GM21723 (cell line): ENCODE measurements at regions not wholly inside any gene's neighbourhood (a gene's known extent, or its start where the extent isn't known, plus 50 kb on each side); places are given as distances from the start of the nearest gene placed in this dataset.

ENCODE experiments used
- ATAC-seq: cut with Tn5 transposase; IDR thresholded peaks from one replicate; pipeline ENCODE4 v1.9.1; 2021; ENCODE audit warnings: mild to moderate bottlenecking, moderate library complexity; ENCODE audit not compliant: unreplicated experiment

DNA sequence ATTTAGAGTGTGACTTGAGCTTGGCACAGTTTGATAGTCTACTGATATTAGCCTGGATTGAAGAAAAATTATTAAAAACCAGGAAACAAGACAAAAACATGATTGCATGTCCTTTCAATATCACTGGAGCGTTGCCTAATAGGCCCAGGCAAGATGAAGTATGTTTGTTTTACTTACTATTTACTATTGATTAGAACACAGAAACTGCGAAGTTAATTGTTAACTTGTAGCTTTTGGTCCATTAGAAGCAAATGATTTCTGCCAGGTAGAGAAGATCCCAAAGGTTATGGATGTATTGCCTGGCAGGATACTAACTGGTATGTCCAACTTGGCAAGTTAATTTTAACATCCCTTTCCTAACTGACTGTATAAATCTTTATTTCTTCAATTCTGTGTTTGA is 268.9 kb downstream of the ETNK1 start:
- ATAC-seq, result no peak

DNA sequence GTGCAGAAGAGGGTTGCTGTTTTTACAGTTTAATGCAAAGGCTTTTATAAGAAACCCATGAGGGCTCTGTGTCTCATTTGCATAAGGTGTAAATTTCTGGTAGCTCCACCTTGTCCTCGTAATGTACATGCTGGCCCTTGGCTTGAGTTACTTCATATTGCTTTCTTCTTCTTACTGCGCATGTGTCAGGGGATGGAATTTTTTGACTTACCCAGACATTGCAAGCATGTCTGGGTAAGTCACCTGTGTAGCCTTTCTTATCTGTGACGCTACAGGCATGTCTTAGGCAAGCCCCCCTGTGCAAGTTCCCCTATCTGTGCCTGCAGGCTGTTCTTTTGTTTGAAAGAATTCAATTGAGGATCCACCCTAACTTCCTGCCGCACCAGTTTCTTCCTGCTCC is 274.2 kb downstream of the ETNK1 start:
- ATAC-seq, result no peak

DNA sequence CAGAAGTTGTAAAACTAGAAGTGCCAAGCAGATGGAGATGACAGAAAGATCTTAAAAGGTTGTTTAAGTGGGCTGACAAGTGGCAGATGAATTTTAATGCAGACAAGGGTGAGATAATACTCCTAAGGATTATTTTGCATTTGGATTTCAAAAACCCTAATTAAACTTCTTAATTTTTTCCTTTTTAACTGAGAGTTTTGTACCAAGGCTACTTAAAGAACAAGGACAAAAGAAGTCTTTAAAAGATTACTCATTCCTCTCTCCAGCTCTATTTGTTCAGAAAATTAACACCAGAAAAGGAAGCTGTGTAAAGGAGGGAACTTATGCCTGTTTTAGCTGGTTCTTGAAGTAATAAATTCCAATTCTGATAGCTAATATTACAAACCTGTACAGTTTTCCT is 275.4 kb downstream of the ETNK1 start:
- ATAC-seq, result no peak

DNA sequence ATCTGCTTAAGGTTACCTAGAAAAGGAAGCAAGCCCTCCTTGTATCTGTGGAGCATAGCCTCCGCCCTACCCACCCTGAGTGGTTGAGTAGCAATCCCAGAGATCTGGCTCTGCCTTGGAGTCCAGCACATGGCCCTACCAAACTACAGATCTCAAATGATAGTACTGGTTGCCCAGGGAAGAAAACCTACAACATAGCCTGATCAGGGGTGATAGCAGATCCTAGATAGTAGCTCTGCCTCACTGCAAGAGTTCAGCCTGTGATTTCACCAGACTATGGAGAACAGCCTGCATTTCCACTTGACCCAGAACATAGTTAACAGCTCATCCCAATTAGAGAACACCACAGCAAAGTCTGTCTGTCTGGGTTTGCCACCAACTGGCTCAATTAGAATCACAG is 279.5 kb downstream of the ETNK1 start:
- ATAC-seq, result no peak

DNA sequence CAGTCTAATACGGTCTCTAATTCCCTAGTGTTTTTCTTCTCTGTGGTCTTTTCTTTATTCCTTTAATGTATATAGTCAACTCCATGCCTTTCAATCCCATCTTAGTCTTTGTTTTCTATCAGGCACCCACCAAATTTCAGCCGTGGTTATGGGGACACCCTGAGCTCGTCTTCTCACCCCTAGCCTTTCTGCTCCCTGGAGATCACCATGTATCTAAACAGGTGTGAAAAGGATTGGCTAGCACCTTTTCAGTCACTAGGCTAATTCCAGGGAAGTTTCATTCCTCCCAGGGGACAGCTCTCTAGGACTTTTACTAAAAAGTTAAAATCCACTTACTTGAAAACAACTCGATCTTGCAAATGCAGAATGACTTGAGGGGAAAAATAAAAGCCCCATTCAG is 291.3 kb downstream of the ETNK1 start:
- no peak for ATAC-seq

DNA sequence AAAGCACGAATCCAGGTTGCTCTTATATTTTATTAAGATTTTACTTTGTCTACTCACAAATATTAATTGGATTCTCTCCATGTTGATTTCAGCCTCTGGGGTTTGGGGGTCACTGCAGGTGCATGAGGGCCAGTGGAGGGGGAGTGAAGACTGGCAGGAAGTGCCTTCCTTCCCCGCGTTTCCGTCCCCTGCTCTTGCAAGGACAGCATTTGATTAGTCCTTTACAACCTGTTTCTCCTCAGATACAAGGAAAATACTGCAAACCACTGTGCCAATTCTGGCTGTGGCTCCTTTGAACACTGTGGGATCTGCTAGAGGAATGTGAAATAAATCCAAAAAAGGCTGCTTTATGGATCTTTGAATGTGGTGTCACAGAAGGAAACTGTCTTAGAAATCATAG is 291.8 kb downstream of the ETNK1 start:
- no peak for ATAC-seq

DNA sequence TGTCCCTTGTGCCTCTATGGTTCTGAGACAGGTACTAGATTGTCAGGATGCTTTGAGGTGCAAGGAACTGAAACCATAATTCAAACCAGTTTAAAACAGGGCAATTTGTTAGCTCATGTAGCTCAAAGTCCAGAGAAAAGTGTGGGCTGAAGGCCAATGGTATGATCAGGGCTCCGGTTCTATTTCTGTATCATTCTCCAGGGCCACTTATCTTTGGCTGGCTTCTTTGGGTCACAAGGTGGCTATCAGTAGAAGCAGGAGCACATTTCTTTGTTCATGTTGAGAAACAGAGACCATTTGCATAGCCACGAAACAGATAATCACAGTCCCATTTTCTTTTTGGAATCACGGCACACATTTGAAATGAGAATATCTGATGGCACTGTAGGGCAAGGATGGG is 294.9 kb downstream of the ETNK1 start:
- ATAC-seq, result no peak

DNA sequence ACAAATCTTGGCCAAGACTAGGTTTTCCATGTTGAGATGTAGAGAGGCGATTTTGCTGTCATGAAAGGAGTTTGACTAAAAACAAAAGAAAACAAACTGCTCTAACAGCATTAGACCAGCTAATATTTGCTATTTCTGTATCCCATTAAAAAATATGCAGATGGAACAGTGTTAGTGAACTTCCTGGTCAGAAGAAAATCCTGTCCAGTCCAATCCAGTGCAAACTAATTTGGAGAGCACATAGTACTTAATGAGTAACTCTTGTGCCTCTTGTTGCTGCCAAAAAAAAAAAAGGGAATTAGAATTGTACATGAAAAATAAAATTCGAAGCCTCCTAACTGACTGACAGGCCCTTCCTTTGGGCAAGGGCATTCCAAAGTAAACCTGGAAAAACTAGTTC is 298.8 kb downstream of the ETNK1 start:
- ATAC-seq, result no peak

DNA sequence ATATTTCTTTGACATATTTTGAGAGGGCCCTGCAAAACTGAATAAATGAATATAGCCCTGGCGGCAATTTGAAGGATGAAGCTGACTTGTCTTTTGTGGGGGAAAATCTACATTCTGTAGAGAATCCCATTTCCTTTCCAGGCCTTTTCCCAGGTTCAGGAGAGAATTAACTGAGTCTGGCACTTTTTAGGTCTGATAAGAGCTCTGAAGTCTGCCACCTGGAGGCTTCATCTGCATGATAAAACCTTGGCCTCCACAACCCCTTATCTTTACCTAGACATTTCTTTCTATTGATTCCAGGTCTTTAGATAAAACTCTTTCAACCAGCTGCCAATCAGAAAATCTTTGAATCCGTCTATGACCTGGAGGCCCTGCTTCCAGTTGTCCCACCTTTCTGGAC is 299.4 kb downstream of the ETNK1 start:
- no peak for ATAC-seq

DNA sequence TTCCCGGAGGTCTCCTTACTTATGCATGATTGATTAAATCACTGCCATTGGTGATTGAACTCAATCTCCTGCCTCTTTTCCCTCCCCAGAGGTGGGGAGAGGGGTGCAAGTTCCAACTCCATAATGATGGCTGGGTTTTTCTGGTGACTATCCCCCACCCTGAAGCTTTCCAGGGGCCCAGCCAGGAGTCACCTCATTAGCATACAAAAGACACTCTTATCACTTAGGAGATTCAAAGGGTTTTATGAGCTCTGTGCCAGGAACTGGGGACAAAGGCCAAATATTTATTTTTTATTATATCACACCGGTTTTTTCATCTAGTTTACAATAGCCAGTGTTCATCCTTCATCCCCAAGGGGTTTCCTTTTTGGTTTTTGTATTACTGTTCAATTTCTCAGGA is 300.7 kb downstream of the ETNK1 start:
- no peak for ATAC-seq

DNA sequence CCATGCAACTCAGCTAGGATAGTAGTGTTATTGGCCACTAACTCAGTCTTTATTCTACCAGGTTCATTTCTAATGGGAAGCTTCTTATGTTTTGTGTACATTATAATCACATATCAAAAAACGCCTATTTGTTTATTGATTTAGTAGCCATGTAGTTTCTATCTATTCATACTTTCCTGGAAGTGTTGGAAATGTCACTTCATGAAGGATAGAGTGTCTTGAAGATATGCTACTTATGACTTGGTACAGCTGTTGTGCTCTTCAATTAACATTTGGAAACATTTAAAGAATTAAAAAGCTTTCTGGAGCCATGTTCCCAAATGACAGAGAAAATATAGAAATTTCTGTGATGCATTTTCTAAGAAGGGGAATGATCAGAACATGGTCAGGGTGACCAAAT is 307.5 kb downstream of the ETNK1 start:
- no peak for ATAC-seq

DNA sequence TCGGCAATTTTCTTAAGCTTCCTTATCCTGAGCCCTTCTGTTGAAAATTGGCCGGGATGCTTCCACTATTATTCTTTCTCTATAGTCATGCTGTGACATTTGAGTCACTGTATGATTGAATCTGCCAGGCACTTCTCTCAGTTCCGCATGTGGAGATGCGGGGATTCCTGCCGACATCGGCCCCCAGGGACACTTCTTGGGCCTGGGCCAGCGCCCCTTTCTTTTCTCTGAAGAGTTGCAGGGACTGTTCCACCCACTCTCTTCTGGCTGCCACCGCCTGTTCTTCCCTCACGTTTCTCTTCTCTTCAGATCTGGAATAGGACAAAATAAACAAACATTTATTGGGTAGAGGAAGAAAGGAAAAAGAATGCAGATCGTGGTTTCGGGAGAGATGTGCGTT is 310.1 kb downstream of the ETNK1 start:
- no peak for ATAC-seq

DNA sequence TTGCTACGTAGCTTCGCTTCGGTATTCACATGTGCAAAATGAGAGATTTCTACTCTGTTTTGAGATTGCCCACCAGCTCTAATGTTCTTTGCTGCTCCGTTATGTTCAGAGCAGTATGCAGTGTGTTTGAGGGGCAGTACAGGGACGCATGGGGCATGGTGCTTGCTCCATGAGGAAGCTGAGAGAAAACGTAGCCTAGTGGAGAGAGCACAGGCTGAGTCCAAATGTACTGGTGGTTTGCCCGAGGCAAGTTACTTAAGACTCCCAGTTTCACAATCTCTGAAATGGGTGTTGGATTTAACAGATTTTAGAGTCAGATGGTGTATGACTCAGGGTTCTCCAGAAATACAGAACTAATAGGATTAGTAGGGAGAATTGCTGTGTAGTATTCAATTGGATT is 310.5 kb downstream of the ETNK1 start:
- no peak for ATAC-seq

DNA sequence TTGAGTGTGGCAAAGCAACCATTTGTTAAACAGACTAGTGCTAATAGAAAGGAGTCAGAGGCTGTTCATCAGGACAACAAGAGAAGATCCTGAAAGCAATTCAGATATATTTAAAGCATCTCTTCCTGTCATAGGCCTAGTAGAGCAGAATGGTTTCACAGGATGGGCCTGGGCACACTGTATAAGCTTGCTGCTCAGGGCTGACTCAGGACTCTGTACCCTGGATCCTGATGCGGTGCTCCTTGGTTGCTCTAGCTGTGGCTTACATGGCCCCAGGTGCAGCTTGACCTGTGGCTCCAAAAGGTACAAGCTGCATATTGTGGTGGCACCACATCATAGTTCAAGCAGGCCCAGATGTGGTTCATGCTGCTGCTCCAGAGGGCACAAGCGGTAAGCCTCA is 313.4 kb downstream of the ETNK1 start:
- no peak for ATAC-seq

DNA sequence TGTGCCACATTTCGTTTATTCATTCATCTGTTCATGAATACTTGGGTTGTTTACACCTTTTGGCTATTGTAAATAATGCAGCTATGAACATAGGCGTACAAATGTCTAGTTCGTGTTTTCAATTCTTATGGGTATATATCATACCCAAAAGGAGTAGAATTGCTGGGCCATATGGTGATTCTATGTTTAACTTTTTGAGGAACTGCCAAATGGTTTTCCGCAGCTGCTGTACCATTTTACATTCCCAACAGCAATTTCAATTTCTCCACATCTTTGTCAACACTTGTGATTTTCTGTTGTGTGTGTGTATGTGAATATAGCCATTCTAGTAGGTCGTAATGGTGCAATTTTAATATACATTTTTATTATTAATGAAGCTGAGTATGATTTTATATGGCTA is 326.2 kb downstream of the ETNK1 start:
- no peak for ATAC-seq

DNA sequence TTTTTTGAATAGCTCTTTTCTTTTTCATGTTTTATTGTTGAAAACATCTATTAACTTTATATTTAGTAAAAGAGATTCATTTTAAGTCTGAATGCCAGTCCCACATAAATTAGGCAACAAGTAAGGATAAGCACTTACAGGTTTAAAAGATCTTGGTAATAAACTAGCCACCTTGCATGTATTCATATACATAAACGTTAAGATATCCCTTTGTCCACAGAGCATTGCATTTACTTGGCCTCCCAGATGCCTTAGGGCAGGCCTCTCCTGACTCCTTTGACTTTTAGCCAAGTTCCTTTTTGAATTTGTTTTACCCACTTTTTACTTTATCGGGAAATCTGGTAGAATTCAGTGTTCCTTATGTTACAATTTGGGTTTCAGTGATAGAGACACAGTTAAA is 331.7 kb downstream of the ETNK1 start:
- ATAC-seq, result no peak

DNA sequence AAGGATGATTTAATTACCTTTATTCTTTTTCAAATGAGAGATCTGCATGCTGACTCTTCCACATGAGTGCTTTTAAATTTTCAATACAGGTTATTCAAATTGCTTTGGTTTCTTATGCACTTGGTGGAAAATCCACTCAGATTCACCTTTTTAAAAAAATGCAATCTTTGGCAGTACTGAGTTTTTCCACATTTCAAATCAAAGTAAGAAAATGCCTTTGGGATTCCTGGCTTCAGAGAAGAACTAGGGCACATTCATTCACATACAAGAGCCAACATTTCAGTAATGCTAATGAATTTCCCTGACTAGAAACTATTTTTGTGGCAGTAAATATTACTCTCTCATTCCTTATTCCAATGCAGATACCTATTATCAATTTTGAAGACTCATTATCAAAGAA is 342.2 kb downstream of the ETNK1 start:
- no peak for ATAC-seq

DNA sequence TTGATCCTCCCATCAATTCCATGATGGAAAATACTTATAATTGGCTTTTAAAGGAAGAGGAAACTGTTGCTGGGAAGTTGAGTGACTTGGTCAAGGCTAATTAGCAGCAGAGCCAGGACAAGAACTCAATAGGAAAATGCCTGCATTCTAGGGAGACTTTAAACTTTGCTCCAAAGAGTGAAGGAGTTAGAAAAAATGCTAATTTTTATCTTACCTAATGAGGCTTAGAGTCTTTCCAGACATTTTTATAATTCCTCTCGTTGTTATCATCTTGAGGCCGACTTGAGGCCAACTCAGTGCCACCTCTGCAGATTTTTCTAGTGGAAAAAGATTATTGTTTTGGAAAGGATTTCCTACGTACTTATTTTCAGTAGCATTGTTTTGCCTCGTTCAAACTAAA is 344.6 kb downstream of the ETNK1 start:
- no peak for ATAC-seq

DNA sequence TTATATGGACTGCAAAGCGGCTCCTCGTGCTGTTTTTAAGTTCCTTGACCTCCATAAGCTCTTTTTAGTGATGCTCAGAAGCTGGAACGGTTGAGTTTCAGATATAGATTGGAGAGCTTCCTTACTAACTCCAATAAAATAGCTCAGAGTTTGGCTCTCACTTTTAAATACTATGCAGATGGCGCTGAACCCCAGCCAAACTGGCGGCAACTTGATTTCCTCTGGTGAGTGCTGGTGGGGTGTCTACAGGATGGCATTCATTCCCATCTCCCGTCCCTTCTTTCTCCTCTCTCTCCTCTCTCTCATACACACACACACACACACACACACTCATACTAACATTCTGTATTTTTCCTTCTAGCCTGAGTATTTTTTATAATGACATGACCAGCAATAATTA is 346.3 kb downstream of the ETNK1 start:
- ATAC-seq, result no peak

DNA sequence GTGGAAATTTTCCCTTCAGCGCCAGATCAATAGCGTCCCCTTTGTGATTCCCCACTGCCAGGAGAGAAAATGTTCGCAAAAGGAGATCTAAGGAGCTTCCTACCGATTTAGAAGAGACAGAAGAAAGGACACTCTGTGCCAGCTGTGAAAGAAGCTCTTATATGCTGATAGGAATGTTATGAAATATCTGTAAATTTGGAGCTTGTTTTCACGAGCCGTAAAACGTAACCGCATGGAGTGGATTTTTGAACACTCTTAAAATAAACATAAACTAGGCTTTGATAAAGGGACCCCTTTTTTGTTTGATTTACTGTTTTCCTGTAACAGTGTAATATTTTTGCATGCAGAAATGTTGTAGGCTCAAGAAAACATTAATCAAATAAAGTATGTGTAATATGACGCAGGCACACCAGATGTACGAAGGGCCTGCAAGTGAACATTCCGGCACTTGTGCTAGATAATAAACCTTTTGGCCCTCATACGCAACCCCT is 346.8 kb downstream of the ETNK1 start:
- no peak for ATAC-seq

DNA sequence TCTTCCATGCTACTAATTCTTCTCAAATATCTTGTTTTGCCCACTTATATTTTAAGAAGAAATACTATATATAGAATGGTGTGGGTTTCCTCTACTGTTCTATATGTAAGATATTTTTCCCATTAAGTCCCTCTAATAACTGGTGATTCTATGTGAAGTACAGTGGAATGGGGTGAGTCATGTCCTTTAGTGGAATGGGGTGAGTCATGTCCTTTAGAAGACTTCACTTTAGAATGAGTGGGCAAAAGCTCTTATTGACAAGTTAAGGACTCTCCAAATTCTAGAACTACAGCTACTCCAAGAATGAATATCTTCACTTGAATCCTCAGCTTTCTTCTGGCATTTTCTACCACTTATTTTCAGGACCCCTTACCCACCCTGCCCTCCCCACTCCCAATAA is 349.9 kb downstream of the ETNK1 start:
- no peak for ATAC-seq

DNA sequence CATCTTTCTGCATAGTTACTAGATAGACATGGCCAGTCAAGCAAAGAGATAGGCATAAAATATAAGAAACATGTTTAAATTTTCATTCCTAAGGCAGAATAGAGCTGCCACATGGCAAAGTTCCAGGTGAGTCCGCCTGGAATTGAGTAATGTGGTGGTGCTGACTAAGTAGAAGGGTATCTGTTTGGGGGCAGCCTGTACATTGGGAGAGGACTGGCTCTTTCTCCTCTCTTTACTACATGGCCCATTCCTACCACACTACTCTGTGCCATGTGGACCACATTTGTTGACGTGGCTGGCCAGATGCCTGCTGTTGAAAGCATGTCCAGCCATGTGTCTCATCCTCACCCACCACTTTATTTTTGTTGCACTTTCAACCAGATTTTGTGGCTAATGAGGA is 354.0 kb downstream of the ETNK1 start:
- no peak for ATAC-seq

DNA sequence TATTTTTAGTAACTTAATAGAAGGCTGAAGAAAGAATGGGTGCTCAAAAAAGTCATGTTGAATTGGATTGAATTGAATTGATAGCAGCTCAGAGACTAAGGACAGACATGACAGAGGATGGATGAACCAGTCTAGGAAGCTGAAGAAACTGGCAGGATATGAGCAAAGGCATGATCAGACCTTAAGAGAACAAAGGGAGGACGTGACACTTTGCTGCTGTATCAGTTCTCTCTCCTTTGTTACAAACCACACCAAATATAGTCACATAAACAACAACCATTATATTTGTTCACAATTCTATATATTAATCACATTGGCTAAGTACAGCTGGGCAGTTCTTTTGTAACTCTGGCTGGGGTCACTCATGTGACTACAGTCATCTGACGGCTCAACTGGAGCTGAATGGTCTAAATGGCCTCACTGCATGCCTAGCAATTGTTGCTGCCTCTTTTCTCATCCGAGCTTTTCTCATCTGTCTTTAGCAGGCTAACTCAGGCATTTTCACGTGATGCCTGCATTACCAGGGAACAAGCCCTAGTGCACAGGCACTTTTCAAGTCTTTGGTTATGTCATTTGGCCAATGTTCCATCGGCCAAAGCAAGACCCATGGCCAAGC is 355.0 kb downstream of the ETNK1 start:
- no peak for ATAC-seq

DNA sequence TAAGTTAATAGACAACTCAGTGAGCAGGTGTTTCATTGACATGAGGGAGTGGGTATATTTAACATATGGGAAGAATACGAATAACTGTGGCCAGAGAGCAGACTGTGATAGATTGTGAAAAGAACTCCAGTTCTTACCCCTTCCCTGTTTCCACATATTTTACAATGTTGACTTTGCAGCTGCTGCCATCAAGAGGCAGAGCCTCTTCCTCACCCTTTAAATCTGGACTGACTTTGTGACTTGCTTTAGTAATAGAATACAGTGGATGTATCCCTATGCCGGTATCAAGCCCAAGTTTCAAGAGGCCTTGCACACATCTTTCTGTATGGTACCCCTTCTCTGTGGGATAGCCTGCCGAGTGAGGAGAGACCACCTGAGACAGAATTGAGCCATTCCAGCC is 356.7 kb downstream of the ETNK1 start:
- ATAC-seq, result no peak
